ENCODE measurements at regions not wholly inside any gene's neighbourhood (a gene's known extent, or its start where the extent isn't known, plus 50 kb on each side); places are given as distances from the start of the nearest gene placed in this dataset.

DNA sequence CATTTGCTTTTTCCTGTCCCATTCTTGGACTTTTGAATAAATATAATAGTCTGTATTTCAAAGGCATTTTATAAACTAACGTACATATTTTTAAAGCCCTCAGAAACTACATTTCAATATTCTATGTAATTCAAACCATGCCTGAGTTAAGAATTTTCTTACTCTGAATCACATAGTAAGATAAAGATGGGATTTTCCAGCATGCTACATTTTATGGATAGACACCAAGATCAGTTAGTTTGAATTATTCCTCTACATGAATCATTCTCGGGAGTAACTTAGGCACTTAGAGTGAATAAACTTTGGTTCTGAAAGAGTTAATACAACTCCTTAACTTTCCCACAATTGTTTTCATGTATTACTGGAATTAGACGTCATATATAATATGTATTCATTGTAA lies 713.3 kb upstream of the CBLB start:
- DNase-seq (ENCODE audit: low read depth in 2 of 3, low spot score in 2 of 3) = no peak

DNA sequence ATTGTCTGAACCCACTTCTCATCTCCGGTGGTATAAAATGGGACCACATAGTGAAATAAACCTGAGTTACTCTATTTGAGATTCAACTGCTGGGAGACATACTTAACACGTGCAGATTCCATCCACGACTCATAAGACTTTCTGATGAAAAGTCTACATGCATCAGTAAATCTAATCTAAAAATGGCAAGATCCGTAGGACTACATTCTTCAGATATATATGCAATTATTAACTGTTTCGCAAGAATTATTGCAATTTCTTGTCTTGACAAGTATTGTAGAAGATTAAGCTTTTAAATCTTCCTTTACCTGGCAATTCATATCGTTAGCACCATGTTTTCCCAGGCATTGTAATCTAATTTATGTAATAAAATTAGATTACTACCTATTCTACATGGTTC lies 718.7 kb upstream of the CBLB start:
- no peak for DNase-seq (ENCODE audit: low read depth in 2 of 3, low spot score in 2 of 3)

DNA sequence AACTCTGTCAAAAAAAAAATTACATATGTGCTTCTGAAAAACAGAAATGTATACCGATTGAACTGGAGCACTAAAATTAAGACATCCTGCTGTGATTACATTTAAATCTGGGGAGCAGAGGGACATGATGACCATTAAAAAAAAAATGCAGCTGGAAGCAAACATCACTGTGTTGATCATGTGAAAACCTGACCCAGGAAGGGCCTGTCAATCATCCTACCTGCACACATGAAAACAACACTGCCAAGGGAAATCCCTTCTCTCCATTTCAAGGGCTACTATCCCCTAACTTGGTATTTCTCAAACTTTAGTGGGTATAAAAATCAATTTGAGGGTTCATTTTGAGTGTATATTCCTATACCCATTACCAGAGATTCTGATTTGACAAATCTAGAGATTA lies 719.9 kb upstream of the CBLB start:
- no peak for DNase-seq (ENCODE audit: low read depth in 2 of 3, low spot score in 2 of 3)

DNA sequence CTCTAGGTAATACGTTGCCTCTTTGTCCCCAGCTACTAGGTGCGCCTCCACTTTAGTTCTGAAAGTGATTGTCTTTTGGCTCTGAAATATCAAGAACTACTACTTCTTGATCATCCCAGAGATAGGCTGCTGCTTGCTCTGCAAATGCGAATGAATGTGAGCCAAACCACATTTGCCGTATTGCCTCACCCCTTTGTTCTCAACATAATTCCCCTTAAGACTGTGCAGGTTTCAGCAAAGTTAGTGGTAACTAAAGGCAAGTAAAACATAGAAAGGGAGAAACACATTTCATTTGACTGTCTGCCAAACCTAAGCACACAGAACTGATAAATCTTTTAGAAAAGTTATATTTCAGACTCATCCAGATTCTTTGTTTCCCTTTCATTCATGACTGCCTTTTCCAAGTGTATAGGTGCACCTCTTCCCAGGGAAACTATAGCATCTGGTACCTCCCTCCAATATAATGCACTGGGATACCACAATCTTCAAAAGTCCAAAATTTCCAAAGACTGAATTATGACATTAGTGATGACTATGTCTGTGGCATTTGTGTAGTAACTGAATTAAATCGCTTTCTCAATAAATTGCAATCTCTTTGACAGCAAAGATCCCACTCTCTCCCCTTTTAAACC lies 720.6 kb upstream of the CBLB start:
- no peak for DNase-seq (ENCODE audit: low read depth in 2 of 3, low spot score in 2 of 3)

DNA sequence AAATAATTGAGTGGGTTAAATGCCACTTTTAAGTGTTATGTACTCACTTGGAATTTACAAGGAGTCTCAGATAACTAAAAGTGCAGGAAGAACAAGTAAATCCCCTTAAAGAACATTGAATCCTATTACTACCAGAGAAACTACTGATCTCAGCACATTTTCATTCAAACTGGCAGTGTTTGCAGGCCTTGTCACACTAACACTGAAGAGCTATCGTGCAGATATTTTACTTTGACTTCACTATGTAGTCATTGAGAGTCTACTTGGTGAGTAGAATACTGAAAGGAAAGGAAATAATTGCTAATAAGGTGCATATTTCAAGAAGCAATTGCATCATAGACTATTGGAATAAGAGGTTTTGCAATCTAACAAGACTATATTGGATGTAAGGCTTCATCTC lies 721.4 kb upstream of the CBLB start:
- DNase-seq (ENCODE audit: low read depth in 2 of 3, low spot score in 2 of 3) = no peak

DNA sequence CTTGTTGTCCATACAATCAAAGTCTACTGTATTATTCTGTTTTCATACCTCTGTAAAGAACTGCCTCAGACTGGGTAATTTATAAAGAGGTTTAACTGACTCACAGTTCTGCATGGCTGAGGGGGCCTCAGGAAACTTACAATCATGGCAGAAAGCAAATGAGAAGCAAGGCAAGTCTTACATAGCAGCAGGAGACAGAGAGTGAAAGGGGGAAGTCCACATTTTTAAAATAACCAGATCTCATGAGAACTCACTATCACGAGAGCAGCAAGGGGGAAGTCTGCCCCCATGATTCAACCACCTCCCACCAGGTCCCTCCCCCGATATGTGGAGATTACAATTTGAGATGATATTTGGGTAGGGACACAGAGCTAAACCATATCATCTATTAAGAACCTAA lies 724.6 kb upstream of the CBLB start:
- DNase-seq (ENCODE audit: low read depth in 2 of 3, low spot score in 2 of 3) = no peak

DNA sequence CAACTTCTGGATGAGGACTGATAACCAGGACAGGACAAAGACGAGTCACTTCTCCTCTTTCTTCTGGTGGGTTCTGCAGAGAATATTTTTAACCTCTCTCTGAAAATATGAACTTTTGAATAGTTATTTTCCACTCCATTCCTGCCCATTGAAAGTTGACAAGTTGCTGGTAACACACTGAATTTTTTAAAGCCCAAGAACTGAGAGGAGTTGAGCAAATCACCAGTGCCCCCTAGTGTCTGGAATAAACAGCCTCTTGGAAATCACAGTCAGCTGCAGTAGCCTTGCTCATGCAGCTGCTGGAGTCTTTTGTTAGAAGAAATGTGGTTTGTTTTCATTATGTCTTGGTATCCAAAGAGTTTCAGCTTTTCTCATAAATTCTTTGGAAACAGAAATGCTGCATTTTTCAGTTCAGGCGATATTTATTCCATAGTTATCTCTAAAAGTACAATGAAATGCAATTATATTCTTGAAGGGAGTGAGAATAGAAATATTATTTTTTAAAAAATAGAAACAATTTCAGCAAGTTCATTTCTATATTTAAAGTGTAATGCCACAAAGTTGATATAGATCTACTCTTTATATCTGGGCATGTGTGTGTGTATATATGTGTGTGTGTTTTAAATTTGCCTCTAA lies 741.0 kb upstream of the CBLB start:
- peak in 2 of 3 experiments; percentile 2 to 23 for DNase-seq (ENCODE audit: low read depth in 2 of 3, low spot score in 2 of 3)

DNA sequence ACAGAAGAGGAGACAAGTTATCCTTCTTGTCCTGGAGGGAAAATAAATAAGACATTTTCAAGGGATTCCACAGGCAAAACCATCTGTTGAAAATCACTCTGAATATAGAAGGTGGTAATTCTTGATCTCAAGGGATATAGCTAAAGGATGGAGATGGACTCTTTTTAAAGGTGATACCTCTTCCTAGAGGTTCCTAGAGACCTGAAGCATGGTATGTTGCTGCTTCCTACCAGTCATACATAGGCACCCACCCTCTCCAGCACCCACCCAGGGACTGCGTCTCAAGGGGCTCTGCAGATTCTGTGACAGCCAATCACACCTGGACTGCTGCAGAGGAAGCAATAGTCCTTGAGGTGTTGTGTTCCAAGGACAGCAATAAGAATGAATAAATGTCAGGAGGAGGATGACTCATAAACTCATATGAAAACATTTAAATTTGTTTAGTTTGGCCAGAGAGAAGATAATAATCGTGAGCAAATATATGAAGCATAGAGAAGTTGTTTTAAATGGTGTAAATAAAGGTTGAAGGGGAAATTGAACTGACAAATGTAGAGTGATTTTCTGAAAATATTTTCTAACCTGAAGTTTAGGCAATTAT lies 741.6 kb upstream of the CBLB start:
- no peak for DNase-seq (ENCODE audit: low read depth in 2 of 3, low spot score in 2 of 3)

DNA sequence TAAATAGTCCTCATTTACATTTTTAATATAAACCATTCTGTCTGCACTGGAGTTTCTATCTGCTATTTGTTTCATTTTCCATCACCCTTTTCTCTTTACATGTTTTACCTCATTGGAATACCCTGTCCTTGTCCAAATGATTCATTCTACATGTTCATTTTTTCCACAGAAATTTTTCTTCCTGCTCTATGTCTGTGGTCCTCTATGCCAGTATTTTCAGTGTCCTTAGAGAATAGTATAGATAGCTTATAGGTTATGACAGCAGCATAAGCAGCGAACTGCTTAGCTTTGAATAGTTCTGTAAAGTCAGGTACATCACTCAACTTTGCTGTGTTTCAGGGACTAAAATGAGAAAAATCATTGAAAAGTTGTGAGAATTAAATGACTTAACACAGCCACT lies 742.3 kb upstream of the CBLB start:
- DNase-seq (ENCODE audit: low read depth in 2 of 3, low spot score in 2 of 3) = no peak

DNA sequence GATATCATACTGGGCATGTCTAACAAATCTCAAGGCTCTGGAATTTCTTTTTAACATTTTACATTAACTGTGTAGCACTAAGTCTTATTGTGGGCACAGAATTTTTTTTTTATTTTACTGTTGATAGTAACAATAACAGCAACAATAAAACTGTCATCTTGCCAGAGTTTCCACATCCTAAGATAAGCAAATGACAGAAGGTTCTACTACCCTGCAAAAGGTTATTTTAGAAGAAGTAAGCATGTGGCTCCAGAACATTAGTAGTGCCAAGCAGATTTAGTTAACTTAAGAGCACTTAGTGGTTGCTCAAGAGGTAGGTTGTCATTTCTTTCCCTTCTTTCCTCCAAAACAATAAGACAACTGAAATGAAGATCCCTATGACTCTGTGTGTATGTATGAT lies 743.0 kb upstream of the CBLB start:
- no peak for DNase-seq (ENCODE audit: low read depth in 2 of 3, low spot score in 2 of 3)

DNA sequence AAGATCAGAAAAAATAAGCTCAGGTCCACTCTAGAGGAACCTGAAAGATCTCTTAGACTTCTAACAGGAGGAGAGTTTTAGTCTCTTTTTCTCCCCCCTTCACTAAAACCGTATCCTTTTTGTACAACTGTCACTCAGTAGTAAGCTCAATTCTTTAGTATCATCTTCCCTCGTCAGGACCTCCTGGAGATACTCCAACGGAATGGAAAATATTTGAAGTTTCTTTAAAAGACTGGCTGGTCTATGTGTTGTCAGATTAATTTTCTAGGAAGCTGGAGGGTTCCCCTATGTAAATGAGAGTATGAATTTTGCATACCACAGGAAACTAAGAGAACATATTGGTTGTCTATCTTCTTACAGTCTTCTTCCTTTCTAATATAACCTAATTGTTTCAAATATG lies 747.7 kb upstream of the CBLB start:
- no peak for DNase-seq (ENCODE audit: low read depth in 2 of 3, low spot score in 2 of 3)

DNA sequence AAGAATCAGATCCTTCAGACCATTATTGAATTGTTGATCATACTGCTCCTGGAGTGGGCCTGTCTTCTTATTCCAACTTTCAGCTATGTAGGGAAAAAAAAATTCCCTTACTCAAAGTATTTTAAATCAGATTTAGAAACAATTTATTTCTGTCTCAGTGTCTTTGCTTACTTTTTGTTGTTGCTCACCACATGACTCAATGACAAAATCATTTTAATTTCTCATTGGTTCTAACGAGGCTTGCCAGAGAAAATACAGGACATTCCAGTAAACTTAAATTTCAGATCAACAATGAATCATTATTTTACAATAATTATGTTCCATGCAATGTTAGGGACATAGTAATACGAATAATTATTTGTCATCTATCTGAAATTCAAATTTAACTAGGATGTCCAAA lies 748.5 kb upstream of the CBLB start:
- DNase-seq (ENCODE audit: low read depth in 2 of 3, low spot score in 2 of 3) = no peak

DNA sequence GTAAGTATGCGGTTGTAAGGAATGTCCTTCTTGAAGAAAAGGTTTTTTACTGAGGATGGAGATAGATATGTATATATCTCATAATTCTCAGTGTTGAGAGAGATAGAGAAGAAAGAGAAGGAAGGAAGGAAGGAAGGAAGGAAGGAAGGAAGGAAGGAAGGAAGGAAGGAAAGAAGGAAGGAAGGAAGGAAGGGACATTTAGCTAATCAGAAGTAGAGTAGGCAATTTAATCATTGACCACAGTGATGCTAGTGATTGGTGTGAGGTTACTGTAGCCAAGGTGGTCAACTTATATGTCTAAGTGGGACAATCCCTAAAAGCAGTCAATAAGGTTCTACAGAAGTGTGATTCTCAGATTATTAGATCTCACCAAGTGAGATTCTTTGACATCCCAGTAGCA lies 751.8 kb upstream of the CBLB start:
- DNase-seq (ENCODE audit: low read depth in 2 of 3, low spot score in 2 of 3) = no peak

DNA sequence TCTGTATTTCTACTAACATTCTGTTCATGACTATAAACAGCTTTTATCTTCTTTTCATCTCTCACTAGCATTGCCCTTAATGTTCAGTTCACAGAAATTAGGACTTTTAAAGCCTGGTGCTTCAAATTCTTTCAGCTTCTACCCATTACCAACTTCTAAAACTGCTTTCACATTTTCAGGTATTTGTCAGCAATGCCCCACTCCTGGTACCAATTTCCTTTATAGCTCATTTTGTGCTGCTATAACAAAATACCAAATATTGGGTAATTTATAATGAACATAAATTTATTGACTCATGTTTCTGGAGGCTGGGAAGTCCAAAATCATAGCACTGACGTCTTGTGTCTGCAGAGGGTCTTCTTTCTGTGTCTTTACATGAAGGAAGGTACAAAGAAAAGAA lies 753.1 kb upstream of the CCDC54 start:
- DNase-seq (ENCODE audit: low read depth in 2 of 3, low spot score in 2 of 3) = no peak

DNA sequence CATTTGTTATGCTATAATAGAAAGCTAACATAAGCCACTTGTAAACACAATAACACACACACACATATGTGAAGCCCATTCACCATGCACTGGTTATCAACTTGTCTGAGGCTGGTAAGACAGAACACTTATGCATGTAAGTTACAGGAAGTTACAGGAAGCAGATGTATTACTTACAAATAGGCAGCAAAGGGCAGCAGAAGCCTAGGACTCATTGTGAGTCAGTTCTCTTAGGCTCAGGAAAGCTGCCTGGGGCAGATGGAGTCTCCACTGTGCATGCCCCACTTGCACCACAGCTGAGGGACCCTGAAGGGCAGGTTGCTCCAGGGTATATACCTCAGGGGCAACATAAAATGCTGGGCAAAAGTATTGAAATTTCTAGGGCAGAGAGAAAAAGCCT lies 748.8 kb upstream of the CCDC54 start:
- DNase-seq (ENCODE audit: low read depth in 2 of 3, low spot score in 2 of 3) = no peak

DNA sequence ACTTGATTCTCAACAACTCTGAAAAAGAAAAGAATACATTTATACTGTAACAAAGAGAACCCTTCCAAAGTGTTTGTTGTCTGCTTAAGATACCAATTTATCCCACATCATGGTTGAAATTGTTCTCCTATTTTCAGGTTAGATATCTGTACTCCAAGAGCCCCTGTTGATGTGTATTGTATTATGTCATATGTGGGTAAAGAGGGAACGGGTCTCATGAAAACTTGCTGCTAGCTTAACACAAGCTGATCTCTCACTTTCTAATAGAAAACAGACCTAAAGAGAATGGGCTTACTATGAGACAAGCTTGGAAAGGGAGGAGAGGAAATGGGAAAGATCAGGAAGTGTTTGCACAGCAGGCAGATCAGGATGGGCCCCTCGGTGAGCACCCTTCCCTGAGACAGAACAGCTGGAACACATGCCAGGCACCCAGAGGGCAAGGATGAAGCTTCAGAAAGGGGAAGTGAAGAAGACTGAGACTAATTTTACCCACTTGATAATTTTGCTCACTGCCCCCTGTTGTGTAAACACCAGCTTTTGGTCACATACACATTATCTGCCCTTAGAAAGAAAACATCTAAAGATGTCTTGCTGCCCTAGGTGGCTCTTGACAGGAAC lies 747.9 kb upstream of the CCDC54 start:
- DNase-seq (ENCODE audit: low read depth in 2 of 3, low spot score in 2 of 3) = no peak

DNA sequence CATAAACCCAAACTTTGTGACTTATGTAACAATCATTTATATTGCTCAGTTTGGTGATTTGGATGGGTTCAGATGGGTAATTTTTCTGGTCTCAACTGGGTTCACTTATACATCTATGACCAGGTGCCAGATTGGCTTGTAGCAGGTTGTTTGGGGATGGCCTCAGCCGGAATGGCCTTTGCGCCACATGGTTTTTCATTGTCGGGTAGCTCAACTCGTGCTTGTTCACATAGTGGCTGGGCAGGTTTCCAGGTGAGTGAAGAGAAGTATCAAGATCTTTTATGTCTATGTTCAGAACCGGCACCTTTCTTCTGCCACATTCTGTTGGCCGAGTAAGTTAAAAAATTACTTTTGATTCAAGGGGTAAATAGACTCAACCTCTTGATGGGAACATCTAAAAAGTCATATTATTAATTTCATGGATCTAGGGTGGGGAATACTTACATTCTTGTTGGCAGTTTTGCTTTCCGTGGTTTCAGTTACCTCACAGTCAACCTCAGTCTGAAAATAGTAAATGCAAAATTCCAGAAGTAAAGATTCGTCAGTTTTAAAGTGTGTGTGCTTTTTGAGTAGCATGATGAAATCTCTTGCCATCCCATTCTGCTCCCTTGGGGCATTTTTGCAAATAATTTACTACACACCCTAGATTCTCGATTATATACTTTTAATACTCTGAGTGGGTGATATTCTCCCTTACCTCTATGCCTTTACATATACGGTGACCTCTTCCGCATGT lies 745.7 kb upstream of the CCDC54 start:
- DNase-seq (ENCODE audit: low read depth in 2 of 3, low spot score in 2 of 3) = no peak

DNA sequence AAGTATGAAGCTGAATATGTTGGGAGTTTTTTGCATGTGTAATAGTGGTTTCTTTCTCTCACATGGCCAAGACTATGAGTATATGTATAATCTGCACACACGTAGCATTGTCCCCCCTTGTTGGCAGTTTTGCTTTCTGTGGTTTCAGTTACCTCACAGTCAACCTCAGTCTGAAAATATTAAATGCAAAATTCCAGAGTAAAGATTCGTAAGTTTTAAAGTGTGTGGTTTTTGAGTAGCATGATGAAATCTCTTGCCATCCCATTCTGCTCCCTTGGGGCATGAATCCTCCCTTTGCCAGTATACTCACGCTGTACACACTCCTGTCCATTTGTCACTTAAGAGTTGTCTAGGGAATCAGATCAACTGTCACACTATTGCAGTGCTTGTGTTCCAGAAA lies 742.0 kb upstream of the CCDC54 start:
- DNase-seq (ENCODE audit: low read depth in 2 of 3, low spot score in 2 of 3) = no peak

DNA sequence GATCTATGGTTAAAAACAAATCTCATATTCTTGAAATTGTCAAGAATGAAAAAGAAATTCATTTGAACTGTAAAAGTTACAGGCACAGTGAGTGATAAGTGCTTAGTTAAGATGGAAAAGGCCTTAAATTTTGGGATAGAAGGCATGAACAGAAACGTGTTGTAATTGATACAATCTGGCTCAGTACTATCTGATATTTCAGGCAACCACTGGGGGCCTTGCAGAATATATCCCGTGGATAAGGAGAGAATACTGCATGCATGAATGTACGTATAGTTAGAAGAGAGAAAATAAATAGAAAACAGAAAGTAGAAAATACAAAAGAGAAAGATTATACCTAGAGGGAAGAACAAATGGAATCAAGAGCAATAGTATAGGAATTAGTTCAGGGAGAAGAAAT lies 741.4 kb upstream of the CCDC54 start:
- DNase-seq (ENCODE audit: low read depth in 2 of 3, low spot score in 2 of 3) = no peak

DNA sequence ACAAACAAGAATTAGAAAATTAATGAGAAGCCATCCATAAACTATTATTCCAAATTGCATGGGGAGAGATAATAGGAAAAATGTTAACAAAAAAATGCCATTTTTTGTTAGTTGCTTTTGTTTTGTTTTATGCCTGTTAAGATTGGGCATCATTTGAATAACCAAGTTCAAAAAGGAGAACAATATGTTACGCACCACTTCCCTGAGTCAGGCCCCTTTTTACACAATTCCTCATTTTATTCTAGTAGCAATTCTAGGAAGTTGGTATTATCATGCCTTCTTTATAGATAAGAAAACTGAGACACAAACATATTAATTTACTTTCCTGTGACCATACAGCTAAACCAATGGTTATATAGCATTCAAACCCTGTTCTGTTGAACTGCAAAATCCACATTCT lies 736.9 kb upstream of the CCDC54 start:
- no peak for DNase-seq (ENCODE audit: low read depth in 2 of 3, low spot score in 2 of 3)

DNA sequence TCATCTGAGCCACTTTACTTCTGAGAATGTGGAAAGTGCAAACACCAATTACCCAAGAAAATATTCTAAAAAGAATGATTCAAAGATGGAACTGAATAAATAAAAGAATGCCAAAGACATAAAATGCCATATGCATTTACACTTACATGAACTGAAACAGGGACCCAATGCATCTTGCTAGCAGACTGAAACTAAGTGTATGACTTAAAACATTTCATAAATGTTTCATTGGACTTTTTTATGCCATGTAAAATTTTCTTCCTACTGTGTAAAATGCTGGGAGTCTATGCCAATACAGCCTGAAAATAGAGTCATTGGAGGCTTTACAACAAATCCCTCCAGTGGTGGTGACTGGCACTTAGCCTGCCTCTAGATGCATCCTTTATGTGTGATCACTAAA lies 735.1 kb upstream of the CCDC54 start:
- no peak for DNase-seq (ENCODE audit: low read depth in 2 of 3, low spot score in 2 of 3)

DNA sequence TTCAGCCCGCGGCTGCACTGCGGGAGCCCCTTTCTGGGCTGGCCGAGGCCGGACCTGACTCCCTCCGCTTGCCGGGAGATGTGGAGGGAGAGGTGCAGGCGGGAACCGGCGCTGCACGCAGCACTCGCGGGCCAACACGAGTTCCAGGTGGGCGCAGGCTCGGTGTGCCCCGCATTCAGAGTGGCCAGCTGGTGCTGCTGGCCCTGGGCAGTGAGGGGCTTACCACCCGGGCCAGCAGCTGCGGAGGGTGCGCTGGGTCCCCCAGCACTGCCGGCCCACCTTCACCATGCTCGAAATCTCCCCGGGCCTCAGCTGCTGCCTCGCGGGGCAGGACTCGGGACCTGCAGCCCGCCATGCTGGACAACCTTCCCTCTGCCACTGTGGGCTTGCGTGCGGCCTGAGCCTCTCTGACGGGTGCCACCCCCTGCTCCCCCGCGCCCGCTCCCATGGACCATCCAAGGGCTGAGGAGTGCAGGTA lies 733.5 kb upstream of the CCDC54 start:
- no peak for DNase-seq (ENCODE audit: low read depth in 2 of 3, low spot score in 2 of 3)
